Activated naive CD8-positive, alpha-beta T cell treated with anti-CD3 and anti-CD28 coated beads for 36 hours (primary cell): ENCODE measurements at regions not wholly inside any gene's neighbourhood (a gene's known extent, or its start where the extent isn't known, plus 50 kb on each side); places are given as distances from the start of the nearest gene placed in this dataset.
"Not testable (repeated sequence)": the region's sequence is repeated elsewhere in the genome, so short reads cannot be mapped to it uniquely, and the experiment has no call there.

Source experiments
- DNase-seq: peaks from one replicate; pipeline ENCODE4 v3.0.0; 2021
- H3K27ac Mint-ChIP-seq: one replicate; pipeline ENCODE4 v1.8.0; 2022; ENCODE audit warnings: mild to moderate bottlenecking, moderate library complexity, mixed read lengths
- H3K27me3 Mint-ChIP-seq: one replicate; pipeline ENCODE4 v1.8.0; 2022; ENCODE audit warnings: mild to moderate bottlenecking, mixed read lengths
- H3K36me3 Mint-ChIP-seq: one replicate; pipeline ENCODE4 v1.8.0; 2021; ENCODE audit warnings: mild to moderate bottlenecking, mixed read lengths
- H3K4me1 Mint-ChIP-seq: one replicate; pipeline ENCODE4 v1.8.0; 2021; ENCODE audit warnings: mixed read lengths
- H3K4me3 Mint-ChIP-seq: one replicate; pipeline ENCODE4 v1.8.0; 2022; ENCODE audit warnings: mild to moderate bottlenecking, moderate library complexity, mixed read lengths
- H3K9me3 Mint-ChIP-seq: one replicate; pipeline ENCODE4 v1.8.0; 2022; ENCODE audit warnings: mixed read lengths

GRCh38 chr2:130289780-130290179 is 52.9 kb upstream of the IMP4 start:
- H3K4me3 Mint-ChIP-seq = no peak overlapping the region
- no peaks in the 10 kb centered on the region for H3K9me3 Mint-ChIP-seq
- H3K36me3 Mint-ChIP-seq = no peaks in the 10 kb centered on the region
- H3K27ac Mint-ChIP-seq = no peak overlapping the region
- H3K4me1 Mint-ChIP-seq = no peaks in the 10 kb centered on the region
- DNase-seq = no peak
- H3K27me3 Mint-ChIP-seq = peaks cover 34% of the 10 kb centered on the region

GRCh38 chr2:130288467-130289403 is 54.0 kb upstream of the IMP4 start:
- no peak overlapping the region for H3K27ac Mint-ChIP-seq
- H3K27me3 Mint-ChIP-seq = peaks cover 29% of the 10 kb centered on the region
- no peaks in the 10 kb centered on the region for H3K36me3 Mint-ChIP-seq
- H3K9me3 Mint-ChIP-seq = no peaks in the 10 kb centered on the region
- no peak for DNase-seq
- H3K4me1 Mint-ChIP-seq = no peaks in the 10 kb centered on the region
- H3K4me3 Mint-ChIP-seq = no peak overlapping the region

- no peaks in the 10 kb centered on the region for H3K4me1 Mint-ChIP-seq
- peaks cover 25% of the 10 kb centered on the region for H3K27me3 Mint-ChIP-seq
- no peaks in the 10 kb centered on the region for H3K36me3 Mint-ChIP-seq
- H3K4me3 Mint-ChIP-seq = no peak overlapping the region
- no peaks in the 10 kb centered on the region for H3K9me3 Mint-ChIP-seq
- DNase-seq = no peak
- no peak overlapping the region for H3K27ac Mint-ChIP-seq
These were observed 55.1 kb upstream of the IMP4 start for GRCh38 chr2:130287656-130288026.

- Mint-ChIP-seq H3K27ac (no peak overlapping the region), H3K9me3 (no peaks in the 10 kb centered on the region), H3K4me3 (no peak overlapping the region), H3K27me3 (peaks cover 25% of the 10 kb centered on the region), H3K4me1 (no peaks in the 10 kb centered on the region), H3K36me3 (no peaks in the 10 kb centered on the region)
- DNase-seq = no peak
These were observed 55.6 kb upstream of the IMP4 start for GRCh38 chr2:130286983-130287655.

GRCh38 chr2:130283341-130283869 is 59.3 kb upstream of the IMP4 start:
- not testable (repeated sequence) for H3K4me3 Mint-ChIP-seq, H3K36me3 Mint-ChIP-seq, DNase-seq, H3K4me1 Mint-ChIP-seq, H3K9me3 Mint-ChIP-seq, H3K27ac Mint-ChIP-seq
- H3K27me3 Mint-ChIP-seq = peaks cover 19% of the 10 kb centered on the region

- H3K4me1 Mint-ChIP-seq, H3K36me3 Mint-ChIP-seq, H3K27ac Mint-ChIP-seq, H3K27me3 Mint-ChIP-seq, DNase-seq, H3K4me3 Mint-ChIP-seq, H3K9me3 Mint-ChIP-seq: not testable (repeated sequence)
These were observed 63.1 kb upstream of the IMP4 start for GRCh38 chr2:130279551-130279950.

- H3K9me3 Mint-ChIP-seq = not testable (repeated sequence)
These were observed 70.1 kb upstream of the TUBA3E start for GRCh38 chr2:130268333-130268732.

GRCh38 chr2:130267572-130267971 is 69.3 kb upstream of the TUBA3E start:
- not testable (repeated sequence) for H3K27ac Mint-ChIP-seq

More at GRCh38 chr2:130268333-130268732, 70.1 kb upstream of the TUBA3E start:
- not testable (repeated sequence) for H3K27me3 Mint-ChIP-seq, H3K27ac Mint-ChIP-seq, DNase-seq, H3K36me3 Mint-ChIP-seq, H3K4me1 Mint-ChIP-seq, H3K4me3 Mint-ChIP-seq

GRCh38 chr2:130266836-130267235 is 68.6 kb upstream of the TUBA3E start:
- DNase-seq, H3K9me3 Mint-ChIP-seq, H3K36me3 Mint-ChIP-seq: not testable (repeated sequence)

More at GRCh38 chr2:130267572-130267971, 69.3 kb upstream of the TUBA3E start:
- not testable (repeated sequence) for H3K4me3 Mint-ChIP-seq, H3K27me3 Mint-ChIP-seq, DNase-seq, H3K9me3 Mint-ChIP-seq, H3K36me3 Mint-ChIP-seq, H3K4me1 Mint-ChIP-seq

GRCh38 chr2:130265570-130266247 is 67.5 kb upstream of the TUBA3E start:
- H3K27ac Mint-ChIP-seq, H3K36me3 Mint-ChIP-seq, H3K9me3 Mint-ChIP-seq, H3K4me3 Mint-ChIP-seq, H3K27me3 Mint-ChIP-seq, DNase-seq, H3K4me1 Mint-ChIP-seq: not testable (repeated sequence)

More at GRCh38 chr2:130266836-130267235, 68.6 kb upstream of the TUBA3E start:
- not testable (repeated sequence) for H3K27me3 Mint-ChIP-seq, H3K27ac Mint-ChIP-seq, H3K4me3 Mint-ChIP-seq, H3K4me1 Mint-ChIP-seq

- not testable (repeated sequence) for H3K9me3 Mint-ChIP-seq, H3K4me1 Mint-ChIP-seq, H3K27ac Mint-ChIP-seq, H3K27me3 Mint-ChIP-seq, DNase-seq, H3K36me3 Mint-ChIP-seq, H3K4me3 Mint-ChIP-seq
These were observed 66.7 kb upstream of the TUBA3E start for GRCh38 chr2:130264901-130265320.

- Mint-ChIP-seq H3K27ac (no peak overlapping the region), H3K9me3 (no peaks in the 10 kb centered on the region), H3K4me3 (no peak overlapping the region), H3K36me3 (no peaks in the 10 kb centered on the region), H3K4me1 (no peaks in the 10 kb centered on the region), H3K27me3 (peaks cover 12% of the 10 kb centered on the region)
- DNase-seq = no peak
These were observed 66.3 kb upstream of the TUBA3E start for GRCh38 chr2:130264501-130264900.

GRCh38 chr2:130264046-130264445 is 65.8 kb upstream of the TUBA3E start:
- H3K4me1 Mint-ChIP-seq = no peaks in the 10 kb centered on the region
- no peak for DNase-seq
- H3K36me3 Mint-ChIP-seq = no peaks in the 10 kb centered on the region
- no peaks in the 10 kb centered on the region for H3K9me3 Mint-ChIP-seq
- no peak overlapping the region for H3K4me3 Mint-ChIP-seq
- H3K27ac Mint-ChIP-seq = no peak overlapping the region
- H3K27me3 Mint-ChIP-seq = peaks cover 15% of the 10 kb centered on the region

- no peak overlapping the region for H3K27ac Mint-ChIP-seq
- DNase-seq = no peak
- no peak overlapping the region for H3K4me3 Mint-ChIP-seq
- H3K36me3 Mint-ChIP-seq = no peaks in the 10 kb centered on the region
- H3K4me1 Mint-ChIP-seq = no peaks in the 10 kb centered on the region
- H3K27me3 Mint-ChIP-seq = peaks cover 17% of the 10 kb centered on the region
- no peaks in the 10 kb centered on the region for H3K9me3 Mint-ChIP-seq
These were observed 65.4 kb upstream of the TUBA3E start for GRCh38 chr2:130263606-130264005.
